NOMO-1 (cell line): ENCODE measurements at regions not wholly inside any gene's neighbourhood (a gene's known extent, or its start where the extent isn't known, plus 50 kb on each side); places are given as distances from the start of the nearest gene placed in this dataset.
"Not testable (repeated sequence)": the region's sequence is repeated elsewhere in the genome, so short reads cannot be mapped to it uniquely, and the experiment has no call there.

ENCODE experiments used
- DNase-seq, 2 experiments: peaks; one replicate each; lab custom pipeline; 2025; ENCODE audit not compliant: unreplicated experiment in 2 of 2; lab: John Stamatoyannopoulos, UW

DNA sequence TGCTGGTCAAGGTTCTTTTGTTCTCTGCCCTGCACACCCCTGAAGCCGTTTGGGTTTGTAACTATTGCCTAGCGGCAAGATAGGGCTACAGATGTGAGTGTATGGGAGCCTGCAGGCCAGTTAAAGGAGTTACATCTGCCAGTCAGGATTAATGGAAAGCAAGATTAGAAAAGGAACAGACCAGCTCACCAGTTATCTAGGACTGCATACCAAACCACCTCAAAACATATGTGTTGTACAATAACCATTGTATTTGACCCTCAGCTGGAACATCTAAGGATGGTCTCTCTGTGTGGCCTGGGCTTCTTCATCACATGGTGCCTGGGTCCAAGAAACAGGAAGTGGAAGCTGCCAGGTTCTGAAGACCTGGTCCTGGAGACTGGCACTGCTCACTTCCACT is 52.5 kb upstream of the FBXO28 start:
- peak in 1 of 2 experiments; percentile 11 for DNase-seq

DNA sequence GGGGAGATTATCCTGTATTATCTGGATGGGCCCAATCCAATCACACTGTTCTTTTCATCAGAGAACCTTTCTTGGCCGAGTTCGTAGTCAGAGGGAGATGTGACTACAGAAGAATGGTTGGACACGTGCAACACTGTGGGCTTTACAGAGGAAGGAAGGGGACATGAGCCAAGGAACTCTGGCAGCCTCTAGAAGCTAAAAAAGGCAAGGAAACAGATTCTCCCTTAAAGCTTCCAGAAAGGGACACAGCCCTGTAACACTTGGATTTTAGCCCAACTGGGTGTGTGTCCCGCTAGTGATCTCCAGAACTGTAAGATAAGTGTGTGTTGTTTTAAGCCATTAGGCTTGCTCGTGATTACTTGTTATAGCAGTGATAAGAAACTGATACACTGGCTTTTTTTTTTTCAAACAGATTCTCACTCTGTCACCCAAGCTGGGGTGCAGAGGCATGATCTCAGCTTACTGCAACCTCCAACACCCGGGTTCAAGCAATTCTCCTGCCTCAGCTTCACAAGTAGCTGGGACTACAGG is 53.9 kb upstream of the FBXO28 start:
- DNase-seq: no peak

GRCh38 chr1:224058303-224058702 is 55.6 kb upstream of the FBXO28 start:
- no peak for DNase-seq

GRCh38 chr1:224057461-224058199 is 56.3 kb upstream of the FBXO28 start:
- DNase-seq: no peak

DNA sequence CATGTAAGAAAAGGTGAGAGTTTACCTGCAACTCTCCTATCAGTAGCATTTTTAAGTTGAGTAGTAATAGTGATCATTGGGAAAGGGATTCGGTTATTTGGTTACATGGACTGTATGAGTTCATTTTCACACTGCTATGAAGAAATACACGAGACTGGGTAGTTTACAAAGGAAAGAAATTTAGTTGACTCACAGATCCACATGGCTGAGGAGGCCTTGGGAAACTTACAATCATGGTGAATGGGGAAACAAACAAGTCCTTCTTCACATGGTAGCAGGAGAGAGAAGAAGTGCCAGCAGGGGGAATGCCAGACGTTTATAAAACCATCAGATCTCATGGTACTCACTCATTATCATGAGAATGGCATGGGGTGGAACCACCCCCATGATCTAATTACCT is 59.3 kb upstream of the FBXO28 start:
- DNase-seq: no peak

- peak; percentile 1 to 21 for DNase-seq
These were observed 59.9 kb upstream of the FBXO28 start for GRCh38 chr1:224054012-224054411.

DNA sequence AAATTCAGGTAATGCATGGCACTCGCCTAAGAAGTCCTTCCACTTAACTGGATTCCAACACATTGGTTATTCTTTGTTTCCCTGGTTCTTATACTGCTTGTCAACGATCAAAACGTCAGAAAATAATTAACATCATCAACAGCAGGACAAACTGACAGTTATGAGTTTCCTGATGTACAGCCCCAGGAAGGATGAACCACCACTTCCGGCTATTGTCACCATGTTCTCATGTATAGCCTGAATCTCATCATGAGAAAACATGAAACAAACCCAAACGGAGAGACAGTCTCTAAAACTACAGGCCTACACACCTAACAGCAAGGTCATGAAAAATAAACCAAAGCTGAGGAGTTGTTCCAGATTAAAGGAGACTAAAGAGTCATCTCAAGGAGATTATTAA is 60.5 kb upstream of the FBXO28 start:
- no peak for DNase-seq

GRCh38 chr1:224052772-224053171 is 61.1 kb upstream of the FBXO28 start:
- DNase-seq: no peak

DNA sequence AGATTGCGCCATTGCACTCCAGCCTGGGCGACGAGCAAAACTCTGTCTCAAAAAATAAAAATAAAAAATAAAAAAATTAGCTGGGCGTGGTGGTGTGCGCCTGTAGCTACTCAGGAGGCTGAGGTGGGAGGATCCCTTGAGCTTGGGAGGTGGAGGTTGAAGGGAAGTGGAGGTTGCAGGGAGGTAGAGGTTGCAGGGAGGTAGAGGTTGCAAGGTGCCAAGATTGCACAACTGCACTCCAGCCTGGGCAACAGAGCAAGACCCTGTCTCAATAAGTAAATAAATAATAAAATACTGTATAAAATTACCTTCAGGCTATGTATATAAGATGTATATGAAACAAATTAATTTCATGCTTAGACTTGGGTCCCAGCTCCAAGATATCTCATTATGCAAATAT is 62.1 kb upstream of the FBXO28 start:
- DNase-seq: not testable (repeated sequence)

- DNase-seq: no peak
These were observed 62.9 kb upstream of the FBXO28 start for GRCh38 chr1:224051086-224051406.

- no peak for DNase-seq
These were observed 66.4 kb upstream of the FBXO28 start for GRCh38 chr1:224047538-224047937.

GRCh38 chr1:224045556-224045955 is 68.4 kb upstream of the FBXO28 start:
- DNase-seq: no peak

DNA sequence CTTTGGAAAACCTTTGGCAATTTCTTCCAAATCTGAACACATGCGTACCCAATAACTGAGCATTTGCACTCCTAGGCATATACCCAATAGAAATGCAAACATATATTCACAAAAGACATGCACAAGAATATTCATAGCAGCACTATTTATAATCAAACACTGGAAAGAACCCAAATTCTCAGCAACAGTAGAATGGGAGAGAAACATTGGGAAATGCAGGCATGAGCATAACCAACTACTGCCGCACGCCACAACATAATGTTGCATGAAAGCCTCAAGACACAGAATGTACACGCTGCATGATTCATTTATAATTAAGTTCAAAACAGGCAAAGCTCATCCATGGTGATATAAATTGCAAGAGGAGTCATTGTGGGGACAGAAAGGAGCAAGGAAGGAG is 69.5 kb upstream of the FBXO28 start:
- no peak for DNase-seq

DNA sequence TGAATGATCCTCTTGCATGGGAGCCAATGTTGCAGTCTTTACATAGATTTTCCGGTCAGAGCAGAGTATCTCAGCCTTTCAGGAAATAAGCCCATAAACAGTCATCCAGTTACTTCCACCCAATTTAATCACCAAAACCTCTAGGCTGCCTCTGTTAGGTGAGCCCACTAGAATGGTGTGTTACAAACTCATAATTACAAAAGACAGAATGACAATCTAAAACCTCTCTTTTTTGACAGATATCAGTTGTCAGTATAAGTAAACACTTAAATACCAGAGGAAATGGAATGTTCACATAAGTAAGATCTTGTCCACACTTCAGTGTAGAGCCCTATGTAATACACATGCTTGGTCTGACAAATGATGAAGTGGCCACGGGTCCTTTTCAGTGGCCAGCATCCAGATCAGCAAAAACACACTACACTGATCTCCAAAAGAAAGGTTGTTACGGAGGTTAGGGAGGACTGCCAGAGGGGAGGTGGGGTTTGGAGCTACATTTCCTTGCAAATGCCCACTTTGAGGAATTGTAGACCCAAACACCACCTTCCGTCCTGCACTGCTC is 71.3 kb upstream of the FBXO28 start:
- DNase-seq: no peak

- no peak for DNase-seq
These were observed 72.9 kb upstream of the FBXO28 start for GRCh38 chr1:224041032-224041431.

DNA sequence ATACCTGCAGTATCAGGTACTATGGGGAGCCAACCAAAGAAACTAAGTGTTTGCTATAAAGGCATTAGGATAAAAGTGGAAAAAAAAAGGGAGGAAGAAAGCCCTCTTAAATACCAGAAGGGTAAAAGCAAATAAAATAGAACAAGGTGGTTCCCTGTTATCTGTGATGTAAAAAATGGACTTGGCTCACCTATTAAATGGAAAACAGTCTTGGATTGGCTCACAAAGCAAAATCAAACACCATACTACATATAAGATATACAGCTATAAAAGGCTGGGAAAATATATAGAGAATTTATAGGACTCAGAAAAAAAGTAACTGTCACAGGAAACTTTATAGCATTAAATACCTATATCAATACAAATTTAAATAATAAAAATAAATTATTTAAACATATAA is 73.5 kb upstream of the FBXO28 start:
- not testable (repeated sequence) for DNase-seq

GRCh38 chr1:224040006-224040405 is 73.9 kb upstream of the FBXO28 start:
- not testable (repeated sequence) for DNase-seq

DNA sequence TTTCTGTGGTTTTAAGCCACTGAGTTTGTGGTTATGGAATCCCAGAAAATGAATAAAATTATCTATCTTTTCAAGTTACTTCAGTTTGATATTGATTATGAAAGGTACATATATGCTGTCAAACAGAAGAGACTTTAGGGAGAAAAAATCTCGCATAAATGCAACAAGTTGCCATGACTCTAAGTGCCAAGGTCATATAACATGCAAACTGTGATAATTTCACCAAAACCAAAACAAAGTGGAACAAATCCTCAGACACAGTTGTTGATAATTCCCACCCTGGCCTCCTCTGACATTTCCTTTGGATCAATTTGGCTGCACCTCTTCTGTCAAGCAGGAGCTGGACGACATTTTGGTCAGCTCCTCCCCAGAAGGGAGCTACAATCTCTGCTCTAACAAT is 75.1 kb upstream of the FBXO28 start:
- DNase-seq: not testable (repeated sequence)

GRCh38 chr1:224037362-224037761 is 76.5 kb upstream of the FBXO28 start:
- DNase-seq: not testable (repeated sequence)

GRCh38 chr1:224032608-224033276 is 81.2 kb upstream of the FBXO28 start:
- not testable (repeated sequence) for DNase-seq

- not testable (repeated sequence) for DNase-seq
These were observed 81.9 kb upstream of the FBXO28 start for GRCh38 chr1:224031986-224032385.

- DNase-seq: not testable (repeated sequence)
These were observed 83.7 kb upstream of the FBXO28 start for GRCh38 chr1:224030257-224030656.
